ENCODE measurements at regions not wholly inside any gene's neighbourhood (a gene's known extent, or its start where the extent isn't known, plus 50 kb on each side); places are given as distances from the start of the nearest gene placed in this dataset.

- TF ChIP-seq POLR2AphosphoS5 (IDR thresholded peaks at IDR 0.05; ENCODE audit: low read depth, low read length): no peak
- no peak for TF ChIP-seq SIN3A (IDR thresholded peaks at IDR 0.05; ENCODE audit: borderline replicate concordance, insufficient read depth, low read length)
- no peak for TF ChIP-seq REST (IDR thresholded peaks at IDR 0.05; ENCODE audit: insufficient read depth in 1 of 2, low read depth in 2 of 2, low read length in 2 of 2)
- no peak for TF ChIP-seq TAF1 (IDR thresholded peaks at IDR 0.05; ENCODE audit: borderline replicate concordance, insufficient read depth, low read length)
These were observed 123.4 kb upstream of the ECI2 start for GRCh38 chr6:4258733-4259132.

Data from PFSK-1 (cell line).